DMS 273 (cell line): ENCODE measurements at regions not wholly inside any gene's neighbourhood (a gene's known extent, or its start where the extent isn't known, plus 50 kb on each side); places are given as distances from the start of the nearest gene placed in this dataset.

Experiments
- DNase-seq: peaks from one replicate; lab custom pipeline; 2025; ENCODE audit not compliant: unreplicated experiment; lab: John Stamatoyannopoulos, UW

GRCh38 chrX:5113128-5113527, 1115.5 kb downstream of the NLGN4X start:
- peak; percentile 50 for DNase-seq

GRCh38 chrX:5100004-5100403, 1128.7 kb downstream of the NLGN4X start:
- DNase-seq = no peak

- DNase-seq = no peak
These were observed 1142.3 kb downstream of the NLGN4X start for GRCh38 chrX:5086388-5086787.

GRCh38 chrX:5084279-5084678, 1144.4 kb downstream of the NLGN4X start:
- no peak for DNase-seq

- DNase-seq = no peak
These were observed 1146.0 kb downstream of the NLGN4X start for GRCh38 chrX:5082705-5083104.

GRCh38 chrX:5080791-5081190, 1147.9 kb downstream of the NLGN4X start:
- DNase-seq = no peak

GRCh38 chrX:5068550-5068949, 1160.1 kb downstream of the NLGN4X start:
- DNase-seq = no peak

- DNase-seq = no peak
These were observed 1170.9 kb downstream of the NLGN4X start for GRCh38 chrX:5057786-5058185.

GRCh38 chrX:5054852-5055251, 1173.8 kb downstream of the NLGN4X start:
- no peak for DNase-seq

- DNase-seq = no peak
These were observed 1176.7 kb downstream of the NLGN4X start for GRCh38 chrX:5051831-5052491.

GRCh38 chrX:5042563-5042962, 1186.1 kb downstream of the NLGN4X start:
- no peak for DNase-seq

GRCh38 chrX:5031792-5032191, 1196.9 kb downstream of the NLGN4X start:
- DNase-seq = no peak

GRCh38 chrX:5015451-5015850, 1213.2 kb downstream of the NLGN4X start:
- no peak for DNase-seq

- DNase-seq = no peak
These were observed 1233.8 kb downstream of the NLGN4X start for GRCh38 chrX:4994855-4995254.

GRCh38 chrX:4978613-4979012, 1250.1 kb downstream of the NLGN4X start:
- no peak for DNase-seq

- DNase-seq = no peak
These were observed 1257.0 kb downstream of the NLGN4X start for GRCh38 chrX:4971646-4972045.

- no peak for DNase-seq
These were observed 1250.7 kb upstream of the PRKX start for GRCh38 chrX:4964112-4964511.

GRCh38 chrX:4963432-4963831, 1250.0 kb upstream of the PRKX start:
- no peak for DNase-seq

- no peak for DNase-seq
These were observed 1231.3 kb upstream of the PRKX start for GRCh38 chrX:4944767-4945166.

GRCh38 chrX:4936315-4936714, 1222.9 kb upstream of the PRKX start:
- no peak for DNase-seq

- DNase-seq = no peak
These were observed 1222.4 kb upstream of the PRKX start for GRCh38 chrX:4935846-4936245.

- no peak for DNase-seq
These were observed 1222.0 kb upstream of the PRKX start for GRCh38 chrX:4935401-4935800.

- no peak for DNase-seq
These were observed 1219.3 kb upstream of the PRKX start for GRCh38 chrX:4932790-4933189.
